ENCODE measurements at regions not wholly inside any gene's neighbourhood (a gene's known extent, or its start where the extent isn't known, plus 50 kb on each side); places are given as distances from the start of the nearest gene placed in this dataset.

- no peak for DNase-seq
These were observed 149.4 kb upstream of the MRPS30 start for GRCh38 chr5:44659334-44659733.

GRCh38 chr5:44652674-44653073 is 156.1 kb upstream of the MRPS30 start:
- no peak for DNase-seq

- peak in 1 of 2 experiments; percentile 15 for DNase-seq
These were observed 162.7 kb upstream of the MRPS30 start for GRCh38 chr5:44646016-44646415.

GRCh38 chr5:44645502-44645901 is 163.2 kb upstream of the MRPS30 start:
- no peak for DNase-seq

- DNase-seq, result no peak
These were observed 164.1 kb upstream of the MRPS30 start for GRCh38 chr5:44644628-44645027.

- DNase-seq, result no peak
These were observed 166.9 kb upstream of the MRPS30 start for GRCh38 chr5:44641820-44642219.

GRCh38 chr5:44640945-44641456 is 167.7 kb upstream of the MRPS30 start:
- no peak for DNase-seq

GRCh38 chr5:44637916-44638869 is 170.6 kb upstream of the MRPS30 start:
- no peak for DNase-seq

- no peak for DNase-seq
These were observed 176.4 kb upstream of the MRPS30 start for GRCh38 chr5:44632344-44632743.

- no peak for DNase-seq
These were observed 181.9 kb upstream of the MRPS30 start for GRCh38 chr5:44626846-44627245.

- peak in 1 of 2 experiments; percentile 36 for DNase-seq
These were observed 186.4 kb upstream of the MRPS30 start for GRCh38 chr5:44622331-44622730.

GRCh38 chr5:44619875-44620610 is 188.7 kb upstream of the MRPS30 start:
- peak in 1 of 2 experiments; percentile 12 for DNase-seq

GRCh38 chr5:44614845-44615244 is 193.9 kb upstream of the MRPS30 start:
- no peak for DNase-seq

- no peak for DNase-seq
These were observed 194.8 kb upstream of the MRPS30 start for GRCh38 chr5:44613936-44614335.

GRCh38 chr5:44605926-44606325 is 202.8 kb upstream of the MRPS30 start:
- DNase-seq, result no peak

- no peak for DNase-seq
These were observed 205.1 kb upstream of the MRPS30 start for GRCh38 chr5:44603496-44604272.

- no peak for DNase-seq
These were observed 185.5 kb upstream of the FGF10 start for GRCh38 chr5:44574678-44575077.

- no peak for DNase-seq
These were observed 179.3 kb upstream of the FGF10 start for GRCh38 chr5:44568519-44568918.

- DNase-seq, result no peak
These were observed 176.7 kb upstream of the FGF10 start for GRCh38 chr5:44565902-44566301.

- no peak for DNase-seq
These were observed 176.1 kb upstream of the FGF10 start for GRCh38 chr5:44565360-44565759.

GRCh38 chr5:44546286-44546685 is 157.1 kb upstream of the FGF10 start:
- DNase-seq, result no peak

- DNase-seq, result no peak
These were observed 154.3 kb upstream of the FGF10 start for GRCh38 chr5:44543511-44543910.

GRCh38 chr5:44542470-44542869 is 153.2 kb upstream of the FGF10 start:
- no peak for DNase-seq
